Common myeloid progenitor, CD34-positive (primary cell): ENCODE measurements at regions not wholly inside any gene's neighbourhood (a gene's known extent, or its start where the extent isn't known, plus 50 kb on each side); places are given as distances from the start of the nearest gene placed in this dataset.

Source experiments
- CTCF ChIA-PET: fragments of 350-600 bp; sonication (Branson Sonifier 250); formaldehyde crosslinking; loops from one replicate; lab custom pipeline; 2021; ENCODE audit warnings: antibody characterized with exemption; lab: Charles Lee
- POLR2A ChIA-PET: fragments of 350-600 bp; sonication (Branson Sonifier 250); formaldehyde crosslinking; loops from one replicate; lab custom pipeline; 2021; ENCODE audit warnings: antibody characterized with exemption; lab: Charles Lee
- DNase-seq, 3 donors: peaks; one replicate each; pipeline versions ENCODE4 v3.0.0 to v3.0.0-alpha.2; 2013
- H3K27ac ChIP-seq, 2 experiments: 1 replicate in 1 of 2; 2 replicates in 1 of 2; pipeline ENCODE4 v1.7.0; 2013; ENCODE audit warnings: inconsistent platforms in 2 of 2, low read length in 2 of 2, mild to moderate bottlenecking in 2 of 2, low read depth in 1 of 2, moderate library complexity in 1 of 2; ENCODE audit not compliant: severe bottlenecking in 2 of 2, insufficient read depth in 1 of 2, poor library complexity in 1 of 2
- H3K27me3 ChIP-seq, 5 experiments: replicated peaks in 2 of 5; 1 replicate in 3 of 5; 2 replicates in 2 of 5; pipeline versions ENCODE4 v1.6.1 to v1.7.0; 2013; ENCODE audit warnings: low read length in 4 of 5, mild to moderate bottlenecking in 2 of 5, moderate library complexity in 2 of 5, inconsistent platforms in 1 of 5; ENCODE audit not compliant: insufficient read depth in 5 of 5, control insufficient read depth in 4 of 5
- H3K36me3 ChIP-seq, 4 experiments: 1 replicate in 2 of 4; 2 replicates in 2 of 4; pipeline versions ENCODE4 v1.6.1 to v1.7.0; 2013; ENCODE audit warnings: low read length in 3 of 4, control low read depth in 1 of 4, mild to moderate bottlenecking in 1 of 4; ENCODE audit not compliant: control insufficient read depth in 4 of 4, insufficient read depth in 4 of 4
- H3K4me1 ChIP-seq, 4 experiments: 1 replicate in 3 of 4; 2 replicates in 1 of 4; pipeline versions ENCODE4 v1.6.1 to v1.7.1; 2013; ENCODE audit warnings: low read length in 3 of 4, mild to moderate bottlenecking in 3 of 4, control low read depth in 1 of 4, inconsistent platforms in 1 of 4, moderate library complexity in 1 of 4; ENCODE audit not compliant: control insufficient read depth in 4 of 4, insufficient read depth in 4 of 4; ENCODE audit errors: control extremely low read depth in 1 of 4
- H3K4me3 ChIP-seq, 7 experiments: 1 replicate in 4 of 7; 2 replicates in 3 of 7; pipeline versions ENCODE4 v1.5.1 to v1.7.0; 2013; ENCODE audit warnings: mild to moderate bottlenecking in 7 of 7, low read length in 6 of 7, moderate library complexity in 6 of 7, inconsistent platforms in 2 of 7, low read depth in 2 of 7, control low read depth in 1 of 7; ENCODE audit not compliant: insufficient read depth in 4 of 7, control insufficient read depth in 1 of 7; ENCODE audit errors: extremely low read depth in 1 of 7
- H3K9me3 ChIP-seq, 5 experiments: 1 replicate in 4 of 5; 2 replicates in 1 of 5; pipeline versions ENCODE4 v1.6.1 to v1.7.1; 2013; ENCODE audit warnings: low read length in 4 of 5, mild to moderate bottlenecking in 2 of 5, inconsistent platforms in 1 of 5, low read depth in 1 of 5, moderate library complexity in 1 of 5; ENCODE audit not compliant: control insufficient read depth in 4 of 5, insufficient read depth in 2 of 5; ENCODE audit errors: control extremely low read depth in 1 of 5
- WGBS: methylation state at CpG from one replicate; pipeline ENCODE4 v1.1.5; 2013; ENCODE audit not compliant: insufficient coverage; 5-methylcytosine and 5-hydroxymethylcytosine counted together

DNA sequence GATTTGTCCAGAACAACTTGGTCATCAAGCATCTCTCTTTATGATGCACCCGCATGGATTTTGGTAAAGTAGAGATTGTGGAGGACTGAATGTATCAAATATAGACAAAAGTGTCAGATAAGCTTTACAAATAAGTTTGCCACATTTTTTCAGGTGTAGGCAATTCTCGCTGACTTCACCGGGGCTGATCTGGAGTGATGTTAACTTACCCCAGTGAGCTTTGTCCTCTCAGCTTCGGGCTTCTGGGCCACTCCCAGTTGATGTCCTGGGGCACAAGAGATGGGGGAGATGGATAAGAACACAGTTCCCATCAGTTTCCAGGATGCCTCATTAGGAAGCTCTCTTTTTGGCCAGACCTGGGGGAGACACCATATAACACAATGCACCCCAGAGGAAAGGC lies 117.7 kb downstream of the ETS2 start:
- ChIA-PET CTCF (no interaction called here), POLR2A (interaction anchor here (0.8 kb wide), 1 partner anchor 192 kb away, joined by 3 read pairs; no protein-coding TSS in a partner anchor)
- H3K9me3 ChIP-seq = no peaks in the 10 kb centered on the region
- H3K36me3 ChIP-seq = no peaks in the 10 kb centered on the region
- H3K4me3 ChIP-seq = no peak overlapping the region
- 100% methylated on average over 2 of the region's 4 CpGs for WGBS
- no peak for DNase-seq
- H3K4me1 ChIP-seq = peaks cover 3 to 36% (median 18%) of the 10 kb centered on the region in 4 experiments
- no peaks in the 10 kb centered on the region for H3K27me3 ChIP-seq
- H3K27ac ChIP-seq = no peak overlapping the region

DNA sequence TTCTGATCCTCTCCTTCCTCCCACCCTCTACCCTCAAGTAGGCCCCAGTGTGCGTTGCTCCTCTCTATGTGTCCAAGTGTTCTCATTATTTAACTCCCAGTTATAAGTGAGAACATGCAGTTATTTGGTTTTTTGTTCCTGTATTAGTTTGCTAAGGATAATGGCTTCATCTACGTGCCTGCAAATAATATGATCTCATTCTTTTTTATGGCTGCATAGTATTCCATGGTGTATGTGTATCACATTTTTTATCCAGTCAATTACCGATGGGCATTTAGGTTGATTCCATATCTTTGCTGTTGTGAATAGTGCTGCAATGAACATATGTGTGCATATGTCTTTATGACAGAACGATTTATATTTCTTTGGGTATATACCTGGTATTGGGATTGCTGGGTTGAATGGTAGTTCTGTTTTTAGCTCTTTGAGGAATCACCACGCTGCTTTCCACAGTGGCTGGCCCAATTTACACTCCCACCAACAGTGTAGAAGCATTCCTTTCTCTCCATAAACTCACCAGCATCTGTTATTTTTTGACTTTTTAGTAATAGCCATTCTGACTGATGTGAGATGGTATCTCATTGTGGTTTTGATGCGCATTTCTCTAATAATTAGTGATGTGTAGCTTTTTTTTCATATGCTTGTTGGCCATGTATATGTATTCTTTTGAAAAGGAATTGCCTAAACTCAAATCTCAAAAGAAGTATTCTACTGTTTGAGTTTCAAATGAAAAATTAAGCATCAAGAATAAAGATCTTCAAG lies 116.9 kb downstream of the ETS2 start:
- no peaks in the 10 kb centered on the region for H3K27me3 ChIP-seq
- CTCF ChIA-PET = no interaction called here
- 100% methylated on average over 1 of the region's 6 CpGs for WGBS
- no peak overlapping the region for H3K4me3 ChIP-seq
- POLR2A ChIA-PET = interaction anchor here (0.8 kb wide), 1 partner anchor 193 kb away, joined by 3 read pairs; no protein-coding TSS in a partner anchor
- no peaks in the 10 kb centered on the region for H3K9me3 ChIP-seq
- DNase-seq = no peak
- no peaks in the 10 kb centered on the region for H3K36me3 ChIP-seq
- no peak overlapping the region for H3K27ac ChIP-seq
- H3K4me1 ChIP-seq = peaks cover 3 to 32% (median 16%) of the 10 kb centered on the region in 4 experiments

DNA sequence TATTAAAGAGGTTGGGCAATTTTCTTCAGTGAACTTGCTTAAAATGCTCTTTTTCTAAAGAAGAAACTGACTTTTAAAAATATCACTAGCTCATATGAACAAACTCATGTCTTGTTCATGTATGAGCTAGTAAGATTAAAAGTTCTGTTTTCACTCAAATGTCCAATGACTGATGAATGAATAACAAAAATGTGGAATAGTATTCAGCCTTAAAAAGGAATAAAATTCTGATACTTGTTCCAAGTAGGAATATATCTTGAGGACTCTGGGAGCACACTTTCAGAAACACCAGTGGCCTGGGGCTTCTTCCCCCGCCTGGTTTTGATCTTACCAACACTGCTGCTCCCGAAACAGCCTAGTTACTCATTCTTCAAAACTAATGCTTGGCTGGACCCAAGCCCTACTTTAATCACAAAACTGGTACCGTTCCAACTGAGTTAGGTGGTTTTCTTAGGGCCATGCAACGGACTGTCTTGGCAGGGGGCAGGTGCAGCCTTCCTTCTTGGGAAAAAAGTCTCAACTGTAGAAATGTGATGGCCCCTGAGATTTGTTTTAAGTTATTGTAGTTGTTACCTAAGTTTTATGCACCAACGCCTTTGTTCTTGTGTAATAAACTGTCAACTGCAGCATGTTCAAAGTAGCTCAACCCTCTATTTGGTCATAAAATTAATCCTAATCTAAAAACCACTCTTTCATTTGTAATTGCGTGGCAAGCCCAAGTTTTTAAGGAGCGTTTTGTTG lies 116.0 kb downstream of the ETS2 start:
- no peak overlapping the region for H3K27ac ChIP-seq
- WGBS = 94% methylated on average over 5 of the region's 7 CpGs
- H3K4me3 ChIP-seq = no peak overlapping the region

DNA sequence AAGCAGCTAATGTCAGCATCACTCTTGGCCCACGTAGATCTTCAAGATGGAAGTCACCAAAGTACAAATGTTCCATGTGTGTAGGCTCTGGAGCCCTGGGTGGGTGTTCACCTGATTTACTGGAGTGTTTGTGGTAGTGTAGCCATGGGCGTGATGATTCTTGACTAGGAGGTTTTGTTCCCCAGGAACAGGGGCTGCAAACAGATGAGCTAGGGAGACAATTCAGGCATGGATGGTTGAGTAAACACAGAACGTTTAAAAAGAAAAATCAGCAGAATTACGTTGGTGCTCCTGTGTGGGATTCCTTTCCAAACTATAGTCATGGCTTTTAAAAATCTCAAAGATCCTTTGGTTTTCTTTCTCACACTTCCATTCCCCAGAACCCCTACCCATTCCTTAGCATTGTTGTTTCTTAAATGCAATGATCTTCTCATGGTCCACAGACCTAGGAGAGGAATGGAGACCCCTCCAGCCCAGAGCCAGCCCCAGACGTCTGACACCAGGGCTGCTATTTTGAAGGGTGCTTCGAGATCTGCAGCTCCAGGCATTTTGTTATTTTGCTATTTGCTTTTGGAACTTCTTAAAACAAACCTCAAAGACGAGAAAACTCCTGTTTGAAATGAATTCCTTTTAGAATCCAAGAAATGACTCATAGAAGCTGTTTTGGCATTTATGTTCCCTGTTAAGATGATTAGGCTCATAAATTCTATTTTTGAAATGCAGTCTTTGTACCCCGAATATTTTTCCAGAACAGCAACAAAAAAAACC lies 115.1 kb downstream of the ETS2 start:
- Histone ChIP-seq H3K27ac (no peak overlapping the region), H3K9me3 (no peaks in the 10 kb centered on the region), H3K4me3 (no peak overlapping the region), H3K36me3 (no peaks in the 10 kb centered on the region), H3K27me3 (no peaks in the 10 kb centered on the region), H3K4me1 (peaks cover 3 to 21% (median 8%) of the 10 kb centered on the region in 4 experiments)
- ChIA-PET CTCF (interaction anchor here (0.9 kb wide), 1 partner anchor 65 kb away, joined by 3 read pairs; no protein-coding TSS in a partner anchor), POLR2A (interaction anchor here (0.6 kb wide), 1 partner anchor 106 kb away, joined by 3 read pairs; no protein-coding TSS in a partner anchor)
- no peak for DNase-seq
- 100% methylated on average over 6 of the region's 8 CpGs for WGBS

More for the DNA sequence above, 116.0 kb downstream of the ETS2 start:
- CTCF ChIA-PET = interaction anchor here (0.9 kb wide), 1 partner anchor 64 kb away, joined by 3 read pairs; no protein-coding TSS in a partner anchor
- POLR2A ChIA-PET = no interaction called here
- Histone ChIP-seq H3K9me3 (no peaks in the 10 kb centered on the region), H3K27me3 (no peaks in the 10 kb centered on the region), H3K4me1 (peaks cover 3 to 28% (median 15%) of the 10 kb centered on the region in 4 experiments), H3K36me3 (no peaks in the 10 kb centered on the region)
- DNase-seq = no peak

DNA sequence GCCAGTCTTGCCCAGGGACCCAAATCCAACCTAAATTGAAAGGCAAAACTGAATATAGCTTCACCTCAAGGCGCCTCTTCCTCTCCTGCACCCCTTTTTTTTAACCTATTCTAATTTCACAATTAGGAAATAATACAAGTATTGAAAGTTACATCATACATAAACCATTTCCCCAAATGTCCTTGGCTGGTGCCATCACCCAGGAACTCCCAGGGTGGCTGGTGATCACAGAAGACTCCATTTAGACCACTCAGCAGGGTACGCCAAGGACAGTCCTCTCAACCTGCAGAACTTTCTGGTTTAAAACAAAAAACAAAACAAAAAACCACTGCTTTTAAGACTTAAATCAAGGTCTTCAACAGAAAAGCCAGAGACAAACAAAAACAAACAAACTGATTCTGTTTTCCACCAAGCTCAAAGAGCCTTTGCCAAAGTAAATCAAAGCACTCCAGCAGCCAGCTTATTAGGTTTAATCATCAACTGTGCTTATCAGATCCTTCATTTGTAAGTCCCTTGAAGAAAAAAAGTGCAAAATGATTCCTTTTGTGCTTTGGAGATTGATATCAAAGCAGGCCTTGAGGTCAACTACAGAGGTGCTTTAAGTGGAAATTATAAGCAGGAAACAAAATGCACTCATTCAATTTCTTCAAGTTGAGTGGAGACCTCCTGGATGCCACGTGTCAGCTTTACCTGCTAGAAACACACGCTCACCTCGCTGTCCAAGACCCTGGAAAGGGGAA lies 113.0 kb downstream of the ETS2 start:
- WGBS = 96% methylated on average over 3 of the region's 5 CpGs
- H3K4me1 ChIP-seq = peaks cover 0 to 9% (median 3%) of the 10 kb centered on the region in 4 experiments
- no peaks in the 10 kb centered on the region for H3K9me3 ChIP-seq
- ChIA-PET CTCF (interaction anchor here (0.8 to 1.3 kb wide), 2 partner anchors 8 to 212 kb away, joined by 3 to 4 read pairs; no protein-coding TSS in a partner anchor), POLR2A (interaction anchor here (0.7 kb wide), 1 partner anchor 204 kb away, joined by 3 read pairs; no protein-coding TSS in a partner anchor)
- no peak overlapping the region for H3K4me3 ChIP-seq
- H3K36me3 ChIP-seq = no peaks in the 10 kb centered on the region
- H3K27me3 ChIP-seq = no peaks in the 10 kb centered on the region
- no peak for DNase-seq
- H3K27ac ChIP-seq = no peak overlapping the region

DNA sequence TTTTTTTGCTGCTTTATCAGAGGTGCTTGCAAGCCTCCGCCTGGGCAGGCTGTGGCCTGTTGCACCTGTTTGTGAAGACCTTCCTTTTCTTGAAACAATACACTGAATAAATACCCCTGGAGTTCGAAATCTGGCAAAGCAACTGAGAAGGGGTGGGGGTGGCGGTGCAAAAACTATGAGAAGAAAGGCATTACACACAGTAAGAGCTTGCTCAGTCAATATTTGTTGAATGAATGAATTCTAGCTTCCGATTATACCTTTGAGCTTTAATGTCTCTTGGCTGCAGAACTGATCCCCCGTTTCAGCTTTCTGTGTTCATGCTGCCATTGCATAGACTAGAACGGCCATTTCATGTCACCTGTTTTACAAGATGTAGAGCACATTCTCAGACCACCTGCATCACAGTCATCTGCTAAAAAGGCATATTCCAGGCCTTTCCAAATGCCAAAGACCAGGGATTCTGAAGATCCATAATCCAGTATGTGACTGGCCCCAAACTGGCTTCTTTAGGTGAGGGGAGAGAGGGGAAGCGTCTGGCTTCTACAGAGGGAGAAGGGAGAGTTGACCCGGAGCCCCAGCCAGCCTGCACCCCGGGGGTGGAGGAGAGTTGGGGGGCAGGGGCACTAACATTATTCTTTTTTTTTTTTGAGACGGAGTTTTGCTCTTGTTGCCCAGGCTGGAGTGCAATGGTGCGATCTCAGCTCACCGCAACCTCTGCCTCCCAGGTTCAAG lies 111.5 kb downstream of the ETS2 start:
- POLR2A ChIA-PET = no interaction called here
- H3K9me3 ChIP-seq = no peaks in the 10 kb centered on the region
- no peaks in the 10 kb centered on the region for H3K27me3 ChIP-seq
- DNase-seq = no peak
- H3K36me3 ChIP-seq = no peaks in the 10 kb centered on the region
- H3K4me1 ChIP-seq = peaks cover 0 to 16% (median 7%) of the 10 kb centered on the region in 4 experiments
- H3K4me3 ChIP-seq = no peak overlapping the region
- CTCF ChIA-PET = interaction anchor here (1.4 kb wide), 1 partner anchor 42 kb away, joined by 3 read pairs; no protein-coding TSS in a partner anchor
- WGBS = 91% methylated on average over 6 of the region's 12 CpGs
- H3K27ac ChIP-seq = no peak overlapping the region
